Left colon (tissue), 2 donors: ENCODE measurements at regions not wholly inside any gene's neighbourhood (a gene's known extent, or its start where the extent isn't known, plus 50 kb on each side); places are given as distances from the start of the nearest gene placed in this dataset.

ENCODE experiments used
- ATAC-seq: fragments of 200-7000 bp; cut with Tn5 transposase; one replicate; pipeline ENCODE4 v1.9.1; 2020; ENCODE audit warnings: mild to moderate bottlenecking, moderate library complexity
- DNase-seq, 2 donors: peaks; one replicate each; pipeline ENCODE4 v3.0.0-alpha.2; 2020
- intact Hi-C, 2 donors: fragments of 100-400 bp; cut with DNase I in 1 of 2; cut with micrococcal nuclease in 1 of 2; formaldehyde crosslinking; loops; one replicate each; pipeline versions ENCODE4 v1.11.2 to v1.14.0; 2022; cut with DNase I, micrococcal nuclease
- donor health status: DM: no; HTN: no; CAD: no.
- donor health status: DM: yes; HTN: yes; CAD: no.

- DNase-seq, result no peak
- ATAC-seq, result no peak
- intact Hi-C loops, result no loop called here
Observed at GRCh38 chr13:105611424-105611823, 924.0 kb downstream of the EFNB2 start.

- intact Hi-C loops, result no loop called here
Observed at GRCh38 chr13:105608104-105608503, 927.4 kb downstream of the EFNB2 start.

DNA sequence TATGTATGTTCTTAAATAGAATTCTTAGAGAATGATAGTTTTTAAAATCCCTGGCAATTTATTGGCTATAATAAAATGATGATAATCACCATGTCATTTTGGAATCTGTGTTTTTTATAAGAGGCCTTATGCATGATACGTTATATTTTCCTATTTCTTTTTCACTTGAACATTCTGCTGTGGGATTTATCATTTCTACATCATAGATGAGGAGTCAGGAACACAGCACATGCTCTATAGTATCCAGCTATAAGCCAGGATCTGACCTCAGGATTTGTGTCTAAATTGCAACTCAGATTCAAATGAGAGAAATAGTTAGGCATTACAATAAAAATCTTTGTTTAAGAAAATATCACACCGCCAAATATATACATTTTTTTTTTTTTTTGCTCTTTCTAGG lies 928.0 kb downstream of the EFNB2 start:
- intact Hi-C loops, result no loop called here
- ATAC-seq, result no peak

More at GRCh38 chr13:105608104-105608503, 927.4 kb downstream of the EFNB2 start:
- ATAC-seq, result peak; percentile 73
- no peak for DNase-seq

GRCh38 chr13:105607016-105607415 lies 928.4 kb downstream of the EFNB2 start:
- no peak for ATAC-seq
- DNase-seq, result no peak
- intact Hi-C loops, result no loop called here

More for the DNA sequence above, 928.0 kb downstream of the EFNB2 start:
- DNase-seq, result no peak

- intact Hi-C loops, result loop anchor here in 1 of 2 donors (5.0 kb wide), 1 partner anchor 924 kb away; no protein-coding TSS in a partner anchor
- DNase-seq (peak in 1 of 2 donors; percentile 5), ATAC-seq (peak; percentile 97)
Observed at GRCh38 chr13:105602956-105603670, 932.3 kb downstream of the EFNB2 start.

DNA sequence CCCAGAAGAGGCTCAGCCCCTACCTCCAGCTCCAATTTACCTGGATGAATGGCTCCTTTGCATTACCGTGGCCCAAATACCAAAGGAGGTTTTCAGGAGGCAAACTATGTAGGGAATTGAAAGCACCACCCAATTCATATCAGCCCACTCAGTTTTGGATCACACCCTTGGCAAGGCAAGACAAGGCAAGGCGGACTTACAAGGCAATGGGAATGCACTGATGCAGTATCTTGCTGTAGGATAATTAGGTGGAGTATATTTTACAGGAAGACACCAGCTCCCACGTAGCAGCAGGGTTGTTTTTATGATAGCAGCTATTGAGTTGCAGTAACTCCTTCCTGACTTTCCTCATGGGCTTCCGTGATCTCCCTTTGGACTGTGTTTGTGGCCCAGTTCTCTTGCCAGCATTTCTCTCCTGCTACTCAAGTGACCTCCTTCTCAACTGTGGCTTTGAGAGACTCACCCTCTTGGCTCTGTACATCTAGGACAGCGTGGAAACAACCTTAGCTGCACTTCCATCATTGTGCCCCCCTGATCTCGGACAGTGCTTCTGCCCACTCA lies 935.9 kb downstream of the EFNB2 start:
- intact Hi-C loops, result loop anchor here in 1 of 2 donors (5.0 kb wide), 1 partner anchor 928 kb away; no protein-coding TSS in a partner anchor
- DNase-seq (no peak), ATAC-seq (no peak)

- no peak for ATAC-seq
Observed at GRCh38 chr13:105598529-105598928, 936.9 kb downstream of the EFNB2 start.

GRCh38 chr13:105597573-105597972 lies 937.9 kb downstream of the EFNB2 start:
- ATAC-seq, result no peak
- no peak for DNase-seq
- intact Hi-C loops, result no loop called here

More at GRCh38 chr13:105598529-105598928, 936.9 kb downstream of the EFNB2 start:
- DNase-seq, result no peak
- intact Hi-C loops, result no loop called here

GRCh38 chr13:105595471-105595870 lies 940.0 kb downstream of the EFNB2 start:
- ATAC-seq, result no peak
- DNase-seq, result no peak
- intact Hi-C loops, result no loop called here

DNA sequence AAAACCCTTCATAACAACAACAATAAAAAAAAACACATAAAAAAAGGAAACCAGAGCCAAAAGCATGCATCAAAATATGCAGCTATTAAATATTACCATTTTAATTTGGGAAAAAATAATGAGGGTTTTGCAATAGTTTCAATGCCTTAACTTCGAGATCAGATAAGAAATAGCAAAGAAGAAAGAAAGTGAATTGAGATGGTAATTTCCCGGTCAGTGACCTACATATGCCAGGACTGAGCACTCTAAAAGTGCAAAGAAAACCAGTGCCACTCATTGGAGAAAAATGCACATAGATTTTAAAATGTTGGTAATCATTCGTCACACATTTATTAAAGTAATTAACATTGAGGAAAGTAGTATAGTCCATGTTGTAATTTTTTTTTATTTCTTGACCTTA lies 944.2 kb downstream of the EFNB2 start:
- intact Hi-C loops, result no loop called here

GRCh38 chr13:105587786-105588185 lies 947.7 kb downstream of the EFNB2 start:
- no peak for DNase-seq
- intact Hi-C loops, result no loop called here
- no peak for ATAC-seq

More for the DNA sequence above, 944.2 kb downstream of the EFNB2 start:
- DNase-seq (no peak), ATAC-seq (no peak)

DNA sequence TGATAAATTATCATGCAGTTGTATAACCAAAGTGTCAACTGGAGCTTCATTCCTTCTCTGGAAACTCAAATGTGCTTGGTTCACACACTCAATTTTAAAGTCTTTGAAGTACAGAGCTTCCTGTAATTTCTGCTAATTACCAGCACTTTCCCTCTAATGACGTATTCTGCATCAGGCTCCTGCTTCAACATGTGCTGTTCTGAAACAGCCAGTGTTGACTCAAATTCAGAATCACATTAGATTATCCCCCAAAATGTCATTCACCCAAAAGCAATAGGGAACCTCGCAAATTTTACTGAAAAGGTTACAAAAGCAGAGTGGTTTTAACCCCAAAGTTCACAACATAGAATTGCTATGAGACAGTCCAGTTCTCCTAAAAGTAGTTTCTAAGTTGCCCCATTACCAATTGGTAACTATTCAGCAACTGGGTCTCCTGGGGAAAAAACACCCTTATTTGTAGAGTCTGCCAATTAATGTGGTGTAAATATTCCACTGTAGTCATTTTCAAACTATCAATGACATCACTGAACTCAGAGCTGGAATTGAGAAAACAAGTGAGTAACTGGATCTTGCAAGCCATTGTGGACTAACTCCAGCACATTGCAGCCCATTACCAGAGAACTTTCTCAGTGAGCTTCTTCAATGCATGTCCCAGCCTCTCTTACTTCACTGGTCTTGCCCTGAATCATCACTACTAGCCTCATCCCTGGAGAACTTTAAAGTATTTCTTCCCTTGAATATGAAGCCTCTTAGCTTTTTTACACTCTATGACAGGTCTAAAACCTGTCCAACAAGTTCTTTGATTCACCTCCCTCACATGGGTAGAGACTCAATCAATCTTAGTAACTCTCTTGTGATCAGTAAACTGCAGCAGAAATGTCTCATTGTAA lies 955.4 kb downstream of the EFNB2 start:
- ATAC-seq (no peak), DNase-seq (no peak)
- intact Hi-C loops, result no loop called here

GRCh38 chr13:105573136-105573535 lies 962.3 kb downstream of the EFNB2 start:
- intact Hi-C loops, result no loop called here
- ATAC-seq (no peak), DNase-seq (no peak)

DNA sequence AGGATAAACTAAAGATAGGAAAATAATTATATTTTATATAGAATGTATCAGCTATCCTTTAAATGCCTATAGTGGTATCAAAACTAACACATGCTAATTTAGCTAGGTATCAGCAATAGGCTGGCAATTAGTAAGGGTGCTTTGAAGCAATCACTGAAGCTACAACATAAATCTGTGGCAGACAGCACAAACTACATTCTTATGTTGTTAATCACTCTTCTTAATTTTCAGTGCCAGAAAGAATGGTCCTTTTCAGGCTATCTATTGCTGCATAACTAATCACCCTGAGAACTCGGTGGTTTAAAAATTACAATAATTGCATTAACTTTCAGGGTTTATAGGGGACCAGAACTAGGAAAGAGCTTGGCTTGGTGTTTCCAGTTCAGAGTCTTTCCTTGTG lies 963.1 kb downstream of the EFNB2 start:
- intact Hi-C loops, result no loop called here
- DNase-seq, result no peak
- no peak for ATAC-seq

GRCh38 chr13:105569816-105570215 lies 965.6 kb downstream of the EFNB2 start:
- intact Hi-C loops, result no loop called here
- no peak for DNase-seq
- no peak for ATAC-seq

GRCh38 chr13:105567951-105568525 lies 967.4 kb downstream of the EFNB2 start:
- DNase-seq (no peak), ATAC-seq (no peak)
- intact Hi-C loops, result no loop called here

DNA sequence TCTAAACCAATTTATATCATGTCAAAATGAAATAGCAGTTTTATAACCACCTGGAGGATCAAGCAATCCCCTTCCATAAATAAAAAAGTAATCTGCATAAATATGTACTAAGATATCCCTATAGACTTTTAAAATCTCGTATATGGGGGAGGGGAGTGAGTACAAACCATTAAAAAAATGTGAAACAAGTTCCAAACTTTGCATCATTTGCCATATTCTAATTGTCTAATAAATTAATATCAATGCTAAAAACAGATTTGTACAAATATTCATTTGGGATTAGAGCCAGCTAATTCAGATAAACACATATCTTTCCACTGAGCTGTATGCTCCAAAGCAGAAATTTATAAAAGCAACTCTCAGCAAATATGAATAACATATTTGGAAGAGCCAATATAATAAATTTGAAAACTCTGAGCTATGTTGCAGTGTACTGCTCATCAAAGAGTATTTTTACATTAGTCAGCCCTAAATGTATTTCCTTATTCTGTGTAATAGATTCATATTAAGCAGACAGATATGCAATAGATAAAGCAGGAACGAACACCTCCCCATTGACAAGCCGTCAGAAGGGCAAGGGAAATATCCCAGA lies 970.2 kb downstream of the EFNB2 start:
- ATAC-seq (no peak), DNase-seq (no peak)
- intact Hi-C loops, result no loop called here

- DNase-seq (no peak), ATAC-seq (no peak)
- intact Hi-C loops, result no loop called here
Observed at GRCh38 chr13:105552078-105552477, 983.4 kb downstream of the EFNB2 start.

GRCh38 chr13:105547851-105548250 lies 987.6 kb downstream of the EFNB2 start:
- intact Hi-C loops, result no loop called here
- ATAC-seq (no peak), DNase-seq (no peak)
